Tibial nerve (tissue), 4 donors: ENCODE measurements at regions not wholly inside any gene's neighbourhood (a gene's known extent, or its start where the extent isn't known, plus 50 kb on each side); places are given as distances from the start of the nearest gene placed in this dataset.

ENCODE experiments used
- CTCF ChIP-seq, 5 experiments: fragments of 200-600 bp in 3 of 5; fragments of 450-650 bp in 2 of 5; sonication (generic) in 3 of 5; IDR thresholded peaks; one replicate each; pipeline ENCODE4 v1.5.1; 2016 to 2019; ENCODE audit warnings: antibody characterized with exemption in 5 of 5, mild to moderate bottlenecking in 3 of 5, moderate library complexity in 2 of 5
- EP300 ChIP-seq, 2 donors: sonication (generic); formaldehyde crosslinking; IDR thresholded peaks; one replicate each; pipeline ENCODE4 v1.6.1; 2017; ENCODE audit warnings: antibody characterized with exemption in 2 of 2, mild to moderate bottlenecking in 1 of 2
- POLR2A ChIP-seq, 2 donors: fragments of 450-650 bp; IDR thresholded peaks; one replicate each; pipeline ENCODE4 v1.6.1; 2017; ENCODE audit warnings: antibody characterized with exemption in 2 of 2, mild to moderate bottlenecking in 2 of 2, moderate library complexity in 2 of 2

GRCh38 chr1:10928654-10929053 lies 83.8 kb upstream of the TARDBP start:
- TF ChIP-seq CTCF (IDR thresholded peaks at IDR 0.05) = no peak
- TF ChIP-seq EP300 (IDR thresholded peaks at IDR 0.05) = no peak
- no peak for TF ChIP-seq POLR2A (IDR thresholded peaks at IDR 0.05)
